Eye (tissue), 1 donor: ENCODE measurements at regions not wholly inside any gene's neighbourhood (a gene's known extent, or its start where the extent isn't known, plus 50 kb on each side); places are given as distances from the start of the nearest gene placed in this dataset.
"Not testable (repeated sequence)": the region's sequence is repeated elsewhere in the genome, so short reads cannot be mapped to it uniquely, and the experiment has no call there.

ENCODE experiments used
- DNase-seq: peaks from one replicate; pipeline ENCODE4 v3.0.0-alpha.2; 2015

DNA sequence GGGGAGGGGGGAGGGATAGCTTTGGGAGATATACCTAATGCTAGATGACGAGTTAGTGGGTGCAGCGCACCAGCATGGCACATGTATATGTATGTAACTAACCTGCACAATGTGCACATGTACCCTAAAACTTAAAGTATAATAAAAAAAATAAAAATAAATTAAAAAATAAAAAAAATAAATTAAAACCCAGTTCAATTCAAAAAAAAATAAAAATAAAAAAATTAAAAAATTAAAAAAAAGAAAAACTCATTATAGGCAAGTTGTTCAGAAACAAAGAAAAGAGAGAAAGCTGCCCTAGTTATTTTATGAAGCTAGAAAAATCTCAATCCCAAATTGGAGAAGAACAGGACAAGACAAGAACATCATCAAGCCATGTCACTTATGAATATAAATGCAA is 147.5 kb upstream of the PRR20G start:
- not testable (repeated sequence) for DNase-seq

GRCh38 chr3:127431066-127431465 is 143.2 kb upstream of the PRR20G start:
- no peak for DNase-seq

GRCh38 chr3:127428344-127428997 is 140.6 kb upstream of the PRR20G start:
- DNase-seq: no peak

- no peak for DNase-seq
Measured at GRCh38 chr3:127427666-127428065, 139.8 kb upstream of the PRR20G start.

DNA sequence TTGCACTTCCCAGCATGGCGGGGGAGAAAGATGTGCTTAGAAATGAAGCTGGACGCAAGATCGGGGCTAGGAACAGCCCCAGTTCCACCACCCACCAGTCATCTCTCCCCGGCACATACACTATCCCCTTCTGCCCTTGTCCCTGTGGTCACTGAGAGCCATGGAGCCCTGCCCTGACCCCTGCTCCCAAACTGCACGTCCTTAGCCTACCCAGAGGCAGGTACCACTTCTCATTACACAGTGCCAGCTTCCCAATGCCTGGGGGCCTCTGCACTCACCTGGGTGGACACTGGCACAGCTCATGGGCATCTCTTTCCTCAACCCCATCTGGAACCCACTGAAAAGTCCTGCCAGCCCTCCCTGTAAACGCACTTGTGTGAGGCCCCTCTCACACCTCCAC is 139.3 kb upstream of the PRR20G start:
- DNase-seq: no peak

DNA sequence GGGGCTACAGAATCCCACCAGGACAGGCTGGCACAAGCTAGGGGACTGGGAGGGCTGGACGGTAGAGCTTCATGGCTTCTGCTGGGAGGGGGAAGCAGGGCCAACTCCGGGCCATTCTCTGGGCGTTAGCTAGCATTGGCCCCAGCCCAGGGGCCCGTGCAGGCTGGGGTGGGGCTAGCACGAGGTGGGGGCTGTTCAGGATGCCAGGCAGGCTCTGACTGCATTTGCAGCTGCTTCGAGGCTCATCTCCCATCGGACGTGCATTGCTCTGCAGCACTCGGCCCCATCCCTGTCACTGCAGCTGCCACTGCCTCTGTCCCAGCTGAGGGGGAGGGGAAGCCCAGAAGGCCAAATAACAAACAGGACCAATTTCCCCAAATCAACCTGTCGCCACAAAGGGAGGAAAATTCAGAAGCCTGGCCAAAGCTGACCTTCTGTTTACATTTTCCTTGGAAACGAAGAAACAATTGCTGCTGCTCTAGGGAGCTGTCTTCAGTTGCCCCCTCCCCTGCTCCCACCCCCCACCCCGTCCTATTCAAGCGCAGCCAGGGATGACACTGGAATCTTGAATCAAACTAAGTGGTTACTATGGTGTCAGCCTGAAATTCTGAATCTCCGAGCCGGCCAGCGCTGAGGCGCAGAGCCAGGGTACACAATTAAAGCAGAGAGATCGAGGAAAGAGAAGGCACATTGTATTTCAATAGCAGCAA is 138.8 kb upstream of the PRR20G start:
- peak; percentile 69 for DNase-seq

DNA sequence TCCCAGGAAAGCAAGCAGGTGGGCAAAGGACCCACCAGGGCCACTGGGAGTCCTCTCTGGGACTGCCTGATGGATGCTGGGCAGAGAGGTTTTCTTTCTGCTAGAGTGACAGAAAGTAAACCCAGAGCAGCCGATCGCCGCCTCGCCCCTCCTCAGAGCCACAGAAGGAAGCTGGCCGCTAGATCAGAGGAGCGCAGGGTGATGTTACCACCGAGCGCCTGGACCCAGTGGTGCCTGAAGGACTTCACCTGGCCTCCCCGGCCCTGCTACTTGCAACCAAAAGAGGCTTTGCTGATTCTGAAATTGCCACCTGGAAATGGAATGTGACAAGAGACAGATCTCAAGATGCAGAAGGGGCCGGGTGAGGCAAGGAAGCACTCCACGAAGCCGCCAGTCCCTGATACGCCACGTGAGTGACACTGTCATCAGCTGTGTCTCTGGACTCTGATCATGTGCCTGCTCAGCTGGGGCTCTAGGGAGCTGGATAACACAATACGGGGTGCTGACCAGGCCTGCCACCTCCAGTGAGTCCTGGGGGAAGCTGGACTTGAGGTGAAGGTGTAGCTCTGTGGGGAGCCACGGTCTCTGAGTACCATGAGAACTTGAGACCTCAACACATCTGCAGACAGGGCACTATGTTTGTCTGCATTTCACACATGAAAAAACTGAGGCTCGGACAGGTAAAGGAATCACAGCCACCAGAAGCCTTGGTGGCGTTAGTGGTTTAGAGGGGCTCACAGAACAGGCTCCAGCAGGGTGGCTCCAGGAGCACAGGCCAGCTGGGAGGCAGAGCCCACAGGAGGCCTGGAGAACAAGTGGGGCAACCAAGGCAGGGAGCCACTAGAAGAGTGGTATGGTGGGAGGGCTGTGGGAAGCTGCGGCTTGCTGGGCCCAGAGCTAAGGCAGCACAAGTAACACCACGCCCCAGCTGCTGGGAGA is 137.9 kb upstream of the PRR20G start:
- DNase-seq: peak; percentile 37

GRCh38 chr3:127424766-127425504 is 137.1 kb upstream of the PRR20G start:
- no peak for DNase-seq

DNA sequence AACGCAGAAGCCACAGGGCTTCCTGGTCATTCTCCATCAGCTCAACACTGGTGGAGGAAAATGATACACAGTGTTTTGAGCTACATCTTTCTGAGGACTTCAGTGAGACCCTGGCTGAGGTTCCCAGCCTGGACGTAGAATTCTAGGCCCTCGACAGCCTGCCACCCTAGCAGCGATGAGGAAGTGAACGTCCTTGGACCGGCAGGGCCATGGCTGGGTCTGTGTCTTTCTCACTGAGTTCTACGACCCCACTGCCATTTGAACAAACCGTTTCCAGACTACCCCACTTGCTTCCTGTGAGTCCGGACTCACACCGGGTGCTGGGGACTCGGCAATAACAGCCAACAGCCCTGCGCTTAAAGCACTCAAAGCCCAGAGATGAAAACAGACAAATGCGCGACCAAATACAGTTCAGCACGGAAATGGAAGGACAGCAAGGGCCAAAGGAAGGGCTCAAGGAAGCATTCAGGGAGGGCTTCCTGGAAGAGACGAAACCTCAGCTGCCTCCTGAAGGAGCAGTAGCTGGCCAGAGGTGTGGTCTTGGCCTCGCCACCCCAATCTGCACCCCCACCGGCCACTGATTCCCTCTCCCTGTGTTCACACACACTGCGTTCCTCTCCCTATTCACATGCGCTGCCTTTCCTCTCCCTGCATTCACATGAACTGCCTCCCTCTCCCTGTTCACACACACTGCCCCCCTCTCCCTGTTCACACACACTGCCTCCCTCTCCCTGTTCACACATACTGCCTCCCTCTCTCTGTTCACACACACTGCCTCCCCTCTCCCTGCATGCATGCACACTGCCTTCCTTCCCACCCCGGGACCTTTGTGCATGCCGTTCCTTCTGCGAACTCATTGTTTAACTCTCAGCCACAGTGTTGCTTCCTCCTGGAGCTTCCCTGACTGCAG is 136.3 kb upstream of the PRR20G start:
- DNase-seq: no peak

GRCh38 chr3:127422663-127423375 is 135.0 kb upstream of the PRR20G start:
- DNase-seq: no peak

DNA sequence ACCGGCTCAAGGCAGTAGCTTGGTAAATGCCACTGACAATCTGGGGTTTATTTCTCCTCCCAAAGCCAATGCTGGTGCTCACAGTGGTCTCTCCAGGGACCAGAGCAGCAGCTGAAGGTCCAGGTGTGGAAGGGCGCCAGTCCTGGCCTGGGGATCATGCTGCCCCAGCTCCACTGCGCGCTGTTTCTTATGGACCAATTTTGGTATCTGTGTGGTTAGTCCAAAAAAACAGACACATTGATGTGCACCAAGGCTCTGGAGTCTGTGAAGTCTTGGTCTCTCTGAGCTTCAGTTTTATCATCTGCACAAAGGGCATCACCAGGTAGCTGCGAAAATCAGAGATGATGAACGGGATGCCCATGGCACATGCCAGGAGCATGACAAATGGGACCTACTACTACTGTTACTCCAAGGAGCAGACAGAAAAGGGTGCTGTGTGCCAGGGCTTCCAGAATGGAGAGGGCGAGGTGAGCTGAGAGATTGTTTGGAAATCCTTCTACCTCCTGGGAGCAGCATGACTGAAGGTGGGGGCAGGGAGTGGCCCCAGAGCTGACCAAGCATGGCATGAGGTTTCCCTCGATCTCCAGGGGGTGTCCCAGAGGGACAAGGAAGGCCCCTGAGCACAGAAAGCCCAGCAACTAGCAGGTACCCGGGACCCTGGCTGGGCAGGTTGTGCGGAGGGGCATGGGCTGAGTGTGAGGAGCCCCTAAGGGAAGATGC is 134.3 kb upstream of the PRR20G start:
- DNase-seq: no peak

DNA sequence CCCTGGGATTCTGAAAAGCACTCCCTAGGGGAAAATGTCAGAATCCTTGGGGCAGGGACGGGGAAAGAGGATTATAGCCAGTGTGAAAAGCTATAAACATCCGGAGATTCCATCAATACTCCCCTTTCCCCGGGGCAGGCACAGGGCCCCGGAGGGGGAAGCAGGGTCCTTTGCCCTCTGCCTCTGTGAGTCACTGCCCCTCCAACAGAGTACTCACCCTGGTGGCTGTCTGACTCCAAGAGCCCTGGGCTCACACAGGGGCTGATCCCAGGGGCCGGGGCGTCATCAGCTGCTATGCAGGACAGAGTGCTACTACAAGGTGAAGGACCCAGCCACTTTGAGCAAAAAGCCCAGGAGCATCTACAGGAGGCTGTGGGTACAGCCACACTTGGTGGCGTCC is 133.0 kb upstream of the PRR20G start:
- no peak for DNase-seq

DNA sequence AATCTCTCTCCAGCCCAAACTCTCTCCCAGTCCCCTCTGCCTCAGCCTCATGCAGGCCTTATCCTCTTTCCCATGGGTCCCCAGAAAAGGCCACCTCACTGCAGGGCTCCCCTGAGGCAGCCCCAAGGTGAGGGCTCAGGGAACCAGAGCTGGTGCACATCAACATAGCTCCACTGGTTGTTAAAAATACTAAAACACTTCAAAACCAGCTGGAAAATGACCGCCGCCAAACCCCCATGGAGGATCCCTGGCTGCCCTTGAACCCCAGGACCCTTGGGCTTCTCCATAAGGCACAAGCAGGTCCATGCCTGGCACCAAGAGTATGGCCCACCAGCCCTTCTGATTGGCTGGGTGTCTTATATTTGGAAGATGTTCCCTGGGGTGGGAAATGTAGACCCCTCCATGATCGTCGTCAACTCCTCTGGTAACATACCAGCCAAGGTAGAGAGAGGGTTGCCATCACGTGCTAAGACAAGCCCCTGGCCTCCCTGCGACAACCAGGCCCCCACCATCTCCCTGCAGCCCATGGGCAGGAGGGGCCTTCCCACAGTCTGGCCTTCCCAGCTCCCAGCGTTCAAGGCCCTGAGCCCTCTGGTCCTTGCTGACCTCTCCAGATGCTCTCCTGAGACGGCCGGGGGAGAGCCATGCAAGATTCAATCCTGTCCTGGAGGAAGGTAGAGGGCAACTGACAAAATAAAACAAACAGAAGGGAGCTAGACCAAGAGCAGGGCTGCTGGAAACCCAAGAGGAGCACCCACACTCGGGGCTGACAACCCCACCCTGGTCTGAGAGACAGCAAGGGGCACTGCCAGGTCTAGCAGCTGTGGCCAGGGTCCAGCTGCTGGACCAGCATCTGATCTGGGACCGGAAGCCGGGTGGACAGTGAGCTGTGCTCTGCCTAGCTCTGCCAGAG is 132.1 kb upstream of the PRR20G start:
- DNase-seq: no peak

DNA sequence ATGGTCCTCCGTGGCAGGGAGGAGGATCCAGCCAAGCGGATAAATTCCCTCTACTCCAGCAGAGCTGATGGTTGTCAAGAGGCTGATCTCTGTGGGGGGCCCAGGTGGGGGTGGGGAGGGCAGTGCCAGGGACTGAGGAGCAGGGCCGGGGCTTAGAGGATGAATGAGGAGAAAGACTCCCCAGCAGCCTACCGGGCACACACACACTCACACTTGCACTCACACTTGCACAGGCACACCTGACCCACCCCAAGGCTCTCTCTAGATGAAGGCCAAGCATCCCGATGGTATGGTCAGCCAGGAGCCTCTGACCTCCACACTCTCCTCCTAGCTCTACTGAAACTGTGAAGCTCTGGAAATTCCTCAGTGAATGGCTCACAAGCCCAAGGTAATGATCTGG is 131.3 kb upstream of the PRR20G start:
- no peak for DNase-seq

DNA sequence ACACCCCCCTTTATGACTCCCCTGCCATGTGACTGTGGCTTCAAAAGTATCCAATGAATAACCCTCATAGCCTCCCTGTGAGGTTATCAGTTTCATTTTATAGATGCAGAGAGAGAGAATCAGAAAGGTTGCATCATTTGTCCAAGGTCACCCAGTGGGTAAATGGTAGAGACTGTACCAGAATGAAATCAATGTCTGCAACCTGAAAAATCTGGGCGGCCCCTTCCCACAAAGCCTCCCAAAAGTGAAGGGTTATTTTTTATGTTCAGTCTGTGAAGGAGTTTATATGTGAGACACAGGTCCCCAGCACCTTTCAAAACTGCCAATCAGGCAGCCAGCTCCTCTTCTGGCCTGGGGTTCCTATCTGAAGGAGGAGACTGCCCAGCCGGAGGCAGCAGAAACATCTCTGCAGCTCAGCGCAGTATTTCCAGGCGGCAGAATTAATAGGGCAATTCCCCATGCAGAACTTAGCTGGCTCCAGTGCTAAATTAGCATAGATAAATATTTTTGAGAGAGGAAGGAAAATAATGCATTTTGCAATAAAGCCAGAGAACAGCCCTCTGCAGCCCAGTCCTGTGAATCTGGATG is 130.8 kb upstream of the PRR20G start:
- DNase-seq: no peak

- DNase-seq: no peak
Measured at GRCh38 chr3:127417709-127418559, 130.1 kb upstream of the PRR20G start.

GRCh38 chr3:127413871-127414270 is 126.0 kb upstream of the PRR20G start:
- no peak for DNase-seq

DNA sequence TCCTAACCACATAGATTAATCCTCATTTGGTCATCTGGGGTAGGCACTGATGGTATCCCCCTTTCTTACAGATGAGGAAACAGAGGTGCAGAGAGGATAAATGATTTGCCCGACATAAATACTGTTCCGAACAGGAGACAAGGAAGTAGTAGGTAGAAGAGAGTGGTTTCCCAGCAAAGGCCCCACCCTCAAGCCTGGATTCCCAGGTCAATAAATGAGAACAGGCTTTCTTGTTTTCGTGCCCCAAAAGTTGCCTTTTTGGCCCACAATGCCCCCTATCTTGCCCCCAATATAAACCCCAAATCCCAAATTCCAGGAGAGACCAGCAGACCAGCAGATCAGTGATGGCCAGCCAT is 125.5 kb upstream of the PRR20G start:
- no peak for DNase-seq
